ENCODE measurements at regions not wholly inside any gene's neighbourhood (a gene's known extent, or its start where the extent isn't known, plus 50 kb on each side); places are given as distances from the start of the nearest gene placed in this dataset.
A peak's percentile ranks its signal among the peaks of the same experiment; 100 is the strongest.

DNA sequence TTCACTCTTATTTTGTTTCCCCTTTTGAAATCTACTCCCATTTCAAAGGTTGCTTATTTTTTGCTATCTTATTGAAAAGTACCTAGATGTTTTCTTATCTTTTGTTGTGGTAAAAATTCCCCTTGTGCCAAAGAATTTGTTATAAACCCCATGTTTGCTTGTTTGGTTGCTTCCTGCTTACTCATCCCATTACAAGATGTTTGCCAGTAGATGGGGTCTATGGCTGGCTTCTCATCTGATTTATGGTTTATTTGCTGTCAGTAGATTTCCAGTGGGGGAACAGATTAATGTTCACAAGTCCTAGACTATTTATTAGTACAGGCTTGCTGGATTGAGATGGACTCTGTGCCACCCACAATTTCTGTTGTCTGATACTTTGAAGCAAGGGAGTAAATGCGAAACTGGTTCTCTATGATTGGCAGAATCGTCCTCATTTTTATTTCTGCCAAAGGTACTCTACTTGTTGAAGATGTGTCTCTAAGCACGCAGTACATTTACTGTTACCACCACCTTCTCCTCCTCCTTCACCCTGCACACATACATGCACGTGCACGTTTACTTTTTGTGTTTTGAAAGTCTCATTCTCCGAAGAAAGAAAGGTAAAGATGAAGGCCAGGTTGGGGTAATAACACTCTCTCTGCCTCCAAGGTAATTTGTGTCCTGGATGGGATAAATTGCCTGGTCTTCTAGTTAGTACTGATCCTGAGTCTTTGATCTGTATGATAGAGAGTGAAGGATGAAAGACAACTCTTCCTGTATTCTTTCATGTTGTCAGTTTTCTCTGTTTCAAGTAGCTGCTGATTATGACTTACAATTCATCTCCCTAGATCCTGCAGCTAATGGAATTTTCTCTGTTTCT, 117.2 kb upstream of the ATP2B1 start:
- intact Hi-C loops (cut with micrococcal nuclease; ENCODE audit: unreplicated experiment) = loop anchor here (1.0 kb wide), 1 partner anchor 31 kb away; no protein-coding TSS in a partner anchor
- BruUV-seq (replicated peaks) = no TSS peak
- H3K36me3 ChIP-seq (ENCODE audit: control insufficient read depth in 2 of 2, insufficient read depth in 2 of 2, low read length in 1 of 2) = no peaks in the 10 kb centered on the region
- POLR2A ChIA-PET = no interaction called here
- RAD21 ChIA-PET (ENCODE audit: unreplicated experiment) = interaction anchor here (1.0 kb wide), 1 partner anchor 123 kb away, joined by 4 read pairs; no protein-coding TSS in a partner anchor
- no peak overlapping the region for H3K4me3 ChIP-seq
- DNase-seq (ENCODE audit: low read depth, low spot score) (peak; percentile 27), FAIRE-seq (peak; percentile 78), ATAC-seq (peak; percentile 78)
- H3K27me3 ChIP-seq (replicated peaks in 1 of 2; ENCODE audit: control insufficient read depth in 2 of 2, insufficient read depth in 2 of 2, low read length in 1 of 2) = no peaks in the 10 kb centered on the region
- H4K20me1 ChIP-seq (ENCODE audit: control insufficient read depth, insufficient read depth) = no peaks in the 10 kb centered on the region
- no peak overlapping the region for H3K9ac ChIP-seq (ENCODE audit: control insufficient read depth, insufficient read depth, low read length)
- H3K9me3 ChIP-seq (replicated peaks; ENCODE audit: control insufficient read depth, insufficient read depth, low read length) = no peaks in the 10 kb centered on the region; the same call in 2 of the 3 replicates
- CTCF ChIA-PET = interaction anchor here (1.6 kb wide), 1 partner anchor 14 kb away, joined by 4 read pairs; no protein-coding TSS in a partner anchor
- H3K4me1 ChIP-seq (ENCODE audit: control insufficient read depth, insufficient read depth, low read length) = peaks cover 16% of the 10 kb centered on the region
- no peak overlapping the region for H3K4me2 ChIP-seq (ENCODE audit: control insufficient read depth, insufficient read depth)
- SMC1A ChIA-PET (ENCODE audit: uncharacterized antibody, unreplicated experiment) = interaction anchor here (3.1 kb wide), 1 partner anchor 26 kb away, joined by 7 read pairs; no protein-coding TSS in a partner anchor
- in situ Hi-C loops (cut with MboI) = no loop called here
- H2AFZ ChIP-seq (ENCODE audit: control insufficient read depth, low read depth, low read length) = peak overlapping the region; percentile 62
- H3K79me2 ChIP-seq (ENCODE audit: control insufficient read depth, insufficient read depth, low read length) = no peaks in the 10 kb centered on the region
- WGBS (ENCODE audit: insufficient coverage, insufficient replicate concordance, low lambda C conversion rate, missing lambda C conversion rate) = 83% methylated on average over 6 of the region's 6 CpGs
- H3K27ac ChIP-seq (ENCODE audit: control insufficient read depth, insufficient read depth) = peak overlapping the region; percentile 37; the same call in 1 of the 2 replicates
- no peak for TF ChIP-seq KDM1A (IDR thresholded peaks at IDR 0.05; ENCODE audit: borderline replicate concordance)
- TF ChIP-seq FOXM1 (IDR thresholded peaks at IDR 0.05; ENCODE audit: low read depth, low read length) = peak; percentile 83; the same call in 1 of the 2 replicates
- peak; percentile 46 for TF ChIP-seq JUNB (IDR thresholded peaks at IDR 0.05)
- TF ChIP-seq, protein P1, sequence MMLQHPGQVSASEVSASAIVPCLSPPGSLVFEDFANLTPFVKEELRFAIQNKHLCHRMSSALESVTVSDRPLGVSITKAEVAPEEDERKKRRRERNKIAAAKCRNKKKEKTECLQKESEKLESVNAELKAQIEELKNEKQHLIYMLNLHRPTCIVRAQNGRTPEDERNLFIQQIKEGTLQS (IDR thresholded peaks at IDR 0.05; ENCODE audit: borderline replicate concordance, extremely low read depth, low read depth, low read length) = no peak
- peak; percentile 87 for TF ChIP-seq RUNX3 (IDR thresholded peaks at IDR 0.05; ENCODE audit: low read length)
- TF ChIP-seq CREM (IDR thresholded peaks at IDR 0.05; ENCODE audit: low read depth) = no peak
- peak; percentile 44; the same call in 1 of the 2 replicates for TF ChIP-seq NFIC (IDR thresholded peaks at IDR 0.05; ENCODE audit: low read depth, low read length)
- TF ChIP-seq, protein P2, sequence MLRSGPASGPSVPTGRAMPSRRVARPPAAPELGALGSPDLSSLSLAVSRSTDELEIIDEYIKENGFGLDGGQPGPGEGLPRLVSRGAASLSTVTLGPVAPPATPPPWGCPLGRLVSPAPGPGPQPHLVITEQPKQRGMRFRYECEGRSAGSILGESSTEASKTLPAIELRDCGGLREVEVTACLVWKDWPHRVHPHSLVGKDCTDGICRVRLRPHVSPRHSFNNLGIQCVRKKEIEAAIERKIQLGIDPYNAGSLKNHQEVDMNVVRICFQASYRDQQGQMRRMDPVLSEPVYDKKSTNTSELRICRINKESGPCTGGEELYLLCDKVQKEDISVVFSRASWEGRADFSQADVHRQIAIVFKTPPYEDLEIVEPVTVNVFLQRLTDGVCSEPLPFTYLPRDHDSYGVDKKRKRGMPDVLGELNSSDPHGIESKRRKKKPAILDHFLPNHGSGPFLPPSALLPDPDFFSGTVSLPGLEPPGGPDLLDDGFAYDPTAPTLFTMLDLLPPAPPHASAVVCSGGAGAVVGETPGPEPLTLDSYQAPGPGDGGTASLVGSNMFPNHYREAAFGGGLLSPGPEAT (IDR thresholded peaks at IDR 0.05; ENCODE audit: low read depth) = peak; percentile 34; the same call in 1 of the 2 replicates
- TF ChIP-seq RAD21 (IDR thresholded peaks at IDR 0.05; ENCODE audit: insufficient read depth, low read depth, low read length) = peak; percentile 32; the same call in 1 of the 2 replicates
- TF ChIP-seq, protein P3, sequence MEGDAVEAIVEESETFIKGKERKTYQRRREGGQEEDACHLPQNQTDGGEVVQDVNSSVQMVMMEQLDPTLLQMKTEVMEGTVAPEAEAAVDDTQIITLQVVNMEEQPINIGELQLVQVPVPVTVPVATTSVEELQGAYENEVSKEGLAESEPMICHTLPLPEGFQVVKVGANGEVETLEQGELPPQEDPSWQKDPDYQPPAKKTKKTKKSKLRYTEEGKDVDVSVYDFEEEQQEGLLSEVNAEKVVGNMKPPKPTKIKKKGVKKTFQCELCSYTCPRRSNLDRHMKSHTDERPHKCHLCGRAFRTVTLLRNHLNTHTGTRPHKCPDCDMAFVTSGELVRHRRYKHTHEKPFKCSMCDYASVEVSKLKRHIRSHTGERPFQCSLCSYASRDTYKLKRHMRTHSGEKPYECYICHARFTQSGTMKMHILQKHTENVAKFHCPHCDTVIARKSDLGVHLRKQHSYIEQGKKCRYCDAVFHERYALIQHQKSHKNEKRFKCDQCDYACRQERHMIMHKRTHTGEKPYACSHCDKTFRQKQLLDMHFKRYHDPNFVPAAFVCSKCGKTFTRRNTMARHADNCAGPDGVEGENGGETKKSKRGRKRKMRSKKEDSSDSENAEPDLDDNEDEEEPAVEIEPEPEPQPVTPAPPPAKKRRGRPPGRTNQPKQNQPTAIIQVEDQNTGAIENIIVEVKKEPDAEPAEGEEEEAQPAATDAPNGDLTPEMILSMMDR (IDR thresholded peaks at IDR 0.05 in 2 of 3, conservative IDR thresholded peaks at IDR 0.05 in 1 of 3; ENCODE audit: control insufficient read depth in 2 of 3, extremely low read depth in 1 of 3, insufficient read depth in 1 of 3, low read depth in 3 of 3, low read length in 3 of 3) = no peak
- TF ChIP-seq TCF7 (IDR thresholded peaks at IDR 0.05; ENCODE audit: borderline replicate concordance) = peak; percentile 73; the same call in 1 of the 2 replicates
- TF ChIP-seq EGR1 (IDR thresholded peaks at IDR 0.05; ENCODE audit: borderline replicate concordance in 1 of 2, low read depth in 2 of 2, low read length in 2 of 2) = no peak
- TF ChIP-seq, protein P4, sequence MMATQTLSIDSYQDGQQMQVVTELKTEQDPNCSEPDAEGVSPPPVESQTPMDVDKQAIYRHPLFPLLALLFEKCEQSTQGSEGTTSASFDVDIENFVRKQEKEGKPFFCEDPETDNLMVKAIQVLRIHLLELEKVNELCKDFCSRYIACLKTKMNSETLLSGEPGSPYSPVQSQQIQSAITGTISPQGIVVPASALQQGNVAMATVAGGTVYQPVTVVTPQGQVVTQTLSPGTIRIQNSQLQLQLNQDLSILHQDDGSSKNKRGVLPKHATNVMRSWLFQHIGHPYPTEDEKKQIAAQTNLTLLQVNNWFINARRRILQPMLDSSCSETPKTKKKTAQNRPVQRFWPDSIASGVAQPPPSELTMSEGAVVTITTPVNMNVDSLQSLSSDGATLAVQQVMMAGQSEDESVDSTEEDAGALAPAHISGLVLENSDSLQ (IDR thresholded peaks at IDR 0.05) = peak; percentile 65
- TF ChIP-seq POLR2AphosphoS2 (IDR thresholded peaks at IDR 0.05; ENCODE audit: low read depth, low read length) = no peak
- no peak for TF ChIP-seq TCF12 (IDR thresholded peaks at IDR 0.05; ENCODE audit: low read depth, low read length)
- TF ChIP-seq, protein P5, sequence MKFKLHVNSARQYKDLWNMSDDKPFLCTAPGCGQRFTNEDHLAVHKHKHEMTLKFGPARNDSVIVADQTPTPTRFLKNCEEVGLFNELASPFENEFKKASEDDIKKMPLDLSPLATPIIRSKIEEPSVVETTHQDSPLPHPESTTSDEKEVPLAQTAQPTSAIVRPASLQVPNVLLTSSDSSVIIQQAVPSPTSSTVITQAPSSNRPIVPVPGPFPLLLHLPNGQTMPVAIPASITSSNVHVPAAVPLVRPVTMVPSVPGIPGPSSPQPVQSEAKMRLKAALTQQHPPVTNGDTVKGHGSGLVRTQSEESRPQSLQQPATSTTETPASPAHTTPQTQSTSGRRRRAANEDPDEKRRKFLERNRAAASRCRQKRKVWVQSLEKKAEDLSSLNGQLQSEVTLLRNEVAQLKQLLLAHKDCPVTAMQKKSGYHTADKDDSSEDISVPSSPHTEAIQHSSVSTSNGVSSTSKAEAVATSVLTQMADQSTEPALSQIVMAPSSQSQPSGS (IDR thresholded peaks at IDR 0.05; ENCODE audit: low read length) = peak; percentile 45; the same call in 1 of the 2 replicates

All from GM12878 (cell line).